K562 (cell line): ENCODE measurements at regions not wholly inside any gene's neighbourhood (a gene's known extent, or its start where the extent isn't known, plus 50 kb on each side); places are given as distances from the start of the nearest gene placed in this dataset.

Source experiments
- ATAC-seq: fragments of 200-7000 bp; cut with Tn5 transposase; 3 replicates; pipeline ENCODE4 v1.9.1; 2020; ENCODE audit warnings: moderate library complexity
- BruUV-seq: library from RNA; stranded (reverse); fragments of 400-500 nt; replicated peaks from 2 replicates; lab custom pipeline; 2021; lab: Mats Ljungman, UMichigan
- CTCF ChIA-PET: fragments of 300-600 bp; formaldehyde crosslinking; extraction: SDS; loops from one replicate; lab custom pipeline; 2021; ENCODE audit warnings: low intra/inter-chr PET ratio; lab: Yijun Ruan, JAX
- POLR2A ChIA-PET: fragments of 300-600, 350-650 bp; sonication (Branson Sonifier 250); formaldehyde crosslinking; extraction: SDS; loops from one replicate; lab custom pipeline; 2021; ENCODE audit warnings: antibody characterized with exemption, inconsistent platforms; lab: Yijun Ruan, JAX
- DNase-seq, 4 experiments: peaks; one replicate each; pipeline versions ENCODE4 v3.0.0 to v3.0.0-alpha.2; 2011 to 2018; ENCODE audit warnings: low spot score in 3 of 4, mixed read lengths in 3 of 4; ENCODE audit errors: extremely low read depth in 1 of 4
- FAIRE-seq: peaks from 2 replicates; lab custom pipeline; 2011; peaks lifted over from hg19 to GRCh38; lab: Jason Lieb, UNC
- H2AFZ ChIP-seq: 2 replicates; pipeline ENCODE4 v1.6.0; 2011; ENCODE audit warnings: low read depth, low read length, control low read depth, inconsistent platforms
- H3K27ac ChIP-seq: fragments of 200-600 bp; 3 replicates; pipeline ENCODE4 v1.8.0; 2011; ENCODE audit warnings: low read depth, mild to moderate bottlenecking, control low read depth, inconsistent platforms, low read length, moderate library complexity, mixed read lengths; ENCODE audit errors: extremely low read depth
- H3K27me3 ChIP-seq, 2 experiments: fragments of 300-600 bp in 1 of 2; 2 replicates in 1 of 2; 3 replicates in 1 of 2; pipeline versions ENCODE4 v1.6.0 to v1.8.0; 2011; ENCODE audit warnings: inconsistent platforms in 2 of 2, low read length in 2 of 2, mild to moderate bottlenecking in 1 of 2, mixed read lengths in 1 of 2, moderate library complexity in 1 of 2; ENCODE audit not compliant: control insufficient read depth in 2 of 2, insufficient read depth in 2 of 2
- H3K36me3 ChIP-seq: fragments of 300-600 bp; 3 replicates; pipeline ENCODE4 v1.8.0; 2011; ENCODE audit warnings: mild to moderate bottlenecking, low read length, inconsistent platforms; ENCODE audit not compliant: control insufficient read depth, insufficient read depth
- H3K4me1 ChIP-seq, 2 experiments: fragments of 200-600 bp in 1 of 2; replicated peaks in 1 of 2; 2 replicates in 1 of 2; 3 replicates in 1 of 2; pipeline versions ENCODE4 v1.5.1 to v1.8.0; 2011; ENCODE audit warnings: inconsistent platforms in 2 of 2, low read length in 2 of 2, mild to moderate bottlenecking in 1 of 2, mixed read lengths in 1 of 2, moderate library complexity in 1 of 2; ENCODE audit not compliant: control insufficient read depth in 2 of 2, insufficient read depth in 2 of 2
- H3K4me2 ChIP-seq: 2 replicates; pipeline ENCODE4 v1.6.1; 2011; ENCODE audit warnings: low read length, control low read depth, inconsistent platforms, mixed read lengths; ENCODE audit not compliant: insufficient read depth
- H3K4me3 ChIP-seq: fragments of 200-600 bp; sonication (generic), shearing (Covaris generic); 2 replicates; pipeline ENCODE4 v1.5.1; 2016; ENCODE audit warnings: control low read depth, inconsistent platforms
- H3K79me2 ChIP-seq: fragments of 200-600 bp; 3 replicates; pipeline ENCODE4 v1.8.0; 2011; ENCODE audit warnings: low read length, inconsistent platforms; ENCODE audit not compliant: control insufficient read depth, insufficient read depth
- H3K9ac ChIP-seq, 2 experiments: 2 replicates each; pipeline versions ENCODE4 v1.6.0 to v1.6.1; 2011; ENCODE audit warnings: low read depth in 2 of 2, low read length in 2 of 2, control low read depth in 1 of 2, inconsistent platforms in 1 of 2, mild to moderate bottlenecking in 1 of 2, mixed read lengths in 1 of 2; ENCODE audit not compliant: insufficient read depth in 1 of 2
- H3K9me1 ChIP-seq: one replicate; pipeline ENCODE4 v1.6.0; 2011; ENCODE audit warnings: inconsistent platforms, mild to moderate bottlenecking, low read length, moderate library complexity; ENCODE audit not compliant: control insufficient read depth, insufficient read depth
- H3K9me3 ChIP-seq: replicated peaks from 2 replicates; pipeline ENCODE4 v1.5.1; 2011; ENCODE audit warnings: low read depth, low read length, inconsistent platforms; ENCODE audit not compliant: control insufficient read depth, insufficient read depth
- H4K20me1 ChIP-seq: replicated peaks from 2 replicates; pipeline ENCODE4 v1.6.1; 2011; ENCODE audit warnings: low read length, inconsistent platforms, mixed read lengths; ENCODE audit not compliant: control insufficient read depth, insufficient read depth
- ATF7 ChIP-seq: fragments of 450-650 bp; IDR thresholded peaks from 2 replicates; pipeline ENCODE4 v1.7.1; 2014; ENCODE audit warnings: mild to moderate bottlenecking, moderate library complexity
- CHD4 ChIP-seq: fragments of 200-600 bp; sonication (generic); IDR thresholded peaks from 3 replicates; pipeline ENCODE4 v1.6.1; 2012; ENCODE audit warnings: low read depth, mild to moderate bottlenecking, mixed read lengths, low read length, inconsistent platforms; ENCODE audit not compliant: insufficient read depth, insufficient replicate concordance, poor library complexity, severe bottlenecking
- CSDE1 ChIP-seq, 2 experiments: fragments of 450-650 bp; IDR thresholded peaks; 2 replicates each; pipeline ENCODE4 v1.6.1; 2016; ENCODE audit warnings: mild to moderate bottlenecking in 1 of 2
- DDX20 ChIP-seq: fragments of 450-650 bp; IDR thresholded peaks from 2 replicates; pipeline ENCODE4 v1.6.1; 2016; ENCODE audit warnings: missing genetic modification characterization, low read depth, mild to moderate bottlenecking, missing compliant biosample characterization, moderate library complexity
- DLX4 ChIP-seq: fragments of 250-450 bp; sonication (Bioruptor Pico); IDR thresholded peaks from 2 replicates; pipeline ENCODE4 v1.6.1; 2021; ENCODE audit warnings: mild to moderate bottlenecking
- ELK1 ChIP-seq: sonication (generic); formaldehyde crosslinking; IDR thresholded peaks from 2 replicates; pipeline ENCODE4 v1.8.1; 2022; ENCODE audit warnings: missing genetic modification reagents
- ESRRA ChIP-seq: fragments of 450-650 bp; IDR thresholded peaks from 2 replicates; pipeline ENCODE4 v1.6.1; 2014; ENCODE audit warnings: low read depth, mild to moderate bottlenecking, moderate library complexity, borderline replicate concordance
- FOXJ3 ChIP-seq: sonication (generic); formaldehyde crosslinking; IDR thresholded peaks from 2 replicates; pipeline ENCODE4 v1.4.0; 2020; ENCODE audit warnings: mild to moderate bottlenecking, missing genetic modification reagents
- GABPB2 ChIP-seq: fragments of 250-450 bp; sonication (Bioruptor Pico); conservative IDR thresholded peaks from 2 replicates; pipeline ENCODE4 v1.5.1; 2021; ENCODE audit warnings: mild to moderate bottlenecking
- KDM1A ChIP-seq, 2 experiments: fragments of 450-650 bp; IDR thresholded peaks; 2 replicates each; pipeline ENCODE4 v1.6.1; 2016; ENCODE audit warnings: mild to moderate bottlenecking in 2 of 2
- MTA3 ChIP-seq: fragments of 450-650 bp; formaldehyde crosslinking; IDR thresholded peaks from 2 replicates; pipeline ENCODE4 v1.6.1; 2017; ENCODE audit warnings: mild to moderate bottlenecking, borderline replicate concordance
- NFATC3 ChIP-seq: fragments of 450-650 bp; IDR thresholded peaks from 2 replicates; pipeline ENCODE4 v1.6.1; 2017; ENCODE audit warnings: mild to moderate bottlenecking
- SMAD4 ChIP-seq: fragments of 250-450 bp; sonication (Bioruptor Pico); conservative IDR thresholded peaks from 2 replicates; pipeline ENCODE4 v1.8.0; 2021; ENCODE audit warnings: inconsistent platforms, mild to moderate bottlenecking, moderate library complexity
- SMARCE1 ChIP-seq: fragments of 450-650 bp; IDR thresholded peaks from 2 replicates; pipeline ENCODE4 v1.7.1; 2016; ENCODE audit warnings: mild to moderate bottlenecking
- SRSF3 ChIP-seq: fragments of 200-400 bp; formaldehyde crosslinking; IDR thresholded peaks from 2 replicates; pipeline ENCODE4 v1.6.1; 2016; ENCODE audit warnings: mild to moderate bottlenecking, low read length, moderate library complexity; ENCODE audit not compliant: insufficient read depth
- ZNF197 ChIP-seq: fragments of 200-800 bp; sonication (Bioruptor generic); IDR thresholded peaks from 2 replicates; pipeline ENCODE4 v1.6.1; 2016; ENCODE audit warnings: low read depth, missing genetic modification characterization, missing compliant biosample characterization
- ZNF311 ChIP-seq: fragments of 250-450 bp; sonication (Bioruptor Pico); IDR thresholded peaks from 2 replicates; pipeline ENCODE4 v1.4.0; 2020; ENCODE audit warnings: mild to moderate bottlenecking, moderate library complexity
- ZNF696 ChIP-seq: fragments of 250-450 bp; sonication (Bioruptor Pico); conservative IDR thresholded peaks from 2 replicates; pipeline ENCODE4 v1.4.0; 2020; ENCODE audit warnings: mild to moderate bottlenecking, moderate library complexity
- WGBS: fragments of 100-300 bp; shearing (Covaris generic); methylation state at CpG from one replicate; pipeline ENCODE4 v1.1.6; 2016; ENCODE audit warnings: low coverage, mixed read lengths; ENCODE audit not compliant: insufficient coverage; ENCODE audit errors: missing lambda C conversion rate; 5-methylcytosine and 5-hydroxymethylcytosine counted together
- in situ Hi-C: fragments of 300-500 bp; cut with MboI; formaldehyde crosslinking; loops from 4 replicates; pipeline ENCODE4 v1.15.0; 2018; ENCODE audit warnings: inconsistent platforms, mixed read lengths
- intact Hi-C: fragments of 100-400 bp; cut with micrococcal nuclease; formaldehyde crosslinking; loops from 2 replicates; pipeline ENCODE4 v1.14.2; 2022
- TF ChIP-seq, protein P1 (sequence below), 3 experiments: fragments of 200-800 bp in 1 of 3; sonication (Bioruptor generic) in 1 of 3; sonication (generic) in 1 of 3; formaldehyde crosslinking in 1 of 3; IDR thresholded peaks; 2 replicates each; pipeline versions ENCODE4 v1.6.1 to v1.8.0; 2016 to 2022; ENCODE audit warnings: mild to moderate bottlenecking in 2 of 3, missing compliant biosample characterization in 2 of 3, missing genetic modification characterization in 2 of 3, missing genetic modification reagents in 1 of 3

DNA sequence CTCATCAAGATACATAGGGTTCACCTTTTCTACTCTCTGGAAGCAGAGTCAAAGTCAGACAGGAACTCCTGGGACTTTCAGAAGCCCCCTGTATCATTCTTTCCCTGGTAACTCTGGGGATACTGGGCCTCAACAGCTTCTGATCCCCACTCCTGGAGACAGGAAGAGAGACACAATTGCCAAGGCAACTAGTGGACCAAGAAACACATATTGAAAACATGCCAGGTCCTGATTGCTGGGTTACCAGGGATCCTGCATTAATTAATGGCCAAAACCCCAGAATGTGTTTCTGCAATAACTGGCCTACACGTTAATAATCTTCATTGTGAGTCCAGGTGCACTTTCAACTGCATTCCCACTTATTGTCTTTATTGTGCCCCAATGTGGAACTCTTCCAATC lies 260.8 kb upstream of the POU2AF2 start:
- Histone ChIP-seq H2AFZ (no peak overlapping the region), H4K20me1 (no peaks in the 10 kb centered on the region), H3K4me3 (no peak overlapping the region), H3K9me3 (no peaks in the 10 kb centered on the region), H3K9me1 (no peaks in the 10 kb centered on the region), H3K4me2 (no peak overlapping the region), H3K79me2 (no peaks in the 10 kb centered on the region), H3K27me3 (no peaks in the 10 kb centered on the region), H3K9ac (no peak overlapping the region), H3K27ac (no peak overlapping the region), H3K36me3 (no peaks in the 10 kb centered on the region), H3K4me1 (no peaks in the 10 kb centered on the region)
- POLR2A ChIA-PET: no interaction called here
- intact Hi-C loops: no loop called here
- FAIRE-seq: no peak
- ATAC-seq: no peak
- CTCF ChIA-PET: no interaction called here
- BruUV-seq: no TSS peak
- no peak for DNase-seq
- in situ Hi-C loops: no loop called here
- no peak for TF ChIP-seq MTA3
- TF ChIP-seq ZNF696: no peak
- no peak for TF ChIP-seq ZNF311 (CRISPR knock-in tag)
- TF ChIP-seq SRSF3: no peak
- TF ChIP-seq ATF7: no peak
- TF ChIP-seq SMAD4: no peak
- no peak for TF ChIP-seq DLX4 (CRISPR knock-in tag)
- TF ChIP-seq GABPB2 (CRISPR knock-in tag): no peak
- TF ChIP-seq, protein P1, sequence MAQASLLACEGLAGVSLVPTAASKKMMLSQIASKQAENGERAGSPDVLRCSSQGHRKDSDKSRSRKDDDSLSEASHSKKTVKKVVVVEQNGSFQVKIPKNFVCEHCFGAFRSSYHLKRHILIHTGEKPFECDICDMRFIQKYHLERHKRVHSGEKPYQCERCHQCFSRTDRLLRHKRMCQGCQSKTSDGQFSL (CRISPR knock-in tag; IDR thresholded peaks at IDR 0.05): no peak
- TF ChIP-seq, protein P1 (tag; IDR thresholded peaks at IDR 0.05): no peak
- no peak for TF ChIP-seq KDM1A (IDR thresholded peaks at IDR 0.05)
- no peak for TF ChIP-seq CSDE1 (IDR thresholded peaks at IDR 0.05)
- TF ChIP-seq CHD4: no peak
- TF ChIP-seq ZNF197: no peak
- TF ChIP-seq FOXJ3 (CRISPR knock-in tag): no peak
- TF ChIP-seq ELK1: no peak
- no peak for TF ChIP-seq ESRRA
- no peak for TF ChIP-seq NFATC3
- no peak for TF ChIP-seq DDX20 (tag)
- TF ChIP-seq SMARCE1: no peak
- 0% methylated on average over 1 of the region's 1 CpG for WGBS
